Hematopoietic multipotent progenitor cell treated with erythropoietin and hydrocortisone succinate and interleukin-3 and kit ligand, for 15 days (in vitro differentiated cells): ENCODE measurements at regions not wholly inside any gene's neighbourhood (a gene's known extent, or its start where the extent isn't known, plus 50 kb on each side); places are given as distances from the start of the nearest gene placed in this dataset.

Experiments used
- DNase-seq: peaks from one replicate; pipeline ENCODE4 v3.0.0-alpha.2; 2015; ENCODE audit warnings: low spot score

GRCh38 chr11:122319691-122320620 is 203.9 kb upstream of the BLID start:
- no peak for DNase-seq

GRCh38 chr11:122319085-122319484 is 203.1 kb upstream of the BLID start:
- no peak for DNase-seq

GRCh38 chr11:122317305-122317704 is 201.3 kb upstream of the BLID start:
- no peak for DNase-seq

GRCh38 chr11:122313581-122313980 is 197.6 kb upstream of the BLID start:
- DNase-seq: no peak

GRCh38 chr11:122311216-122311755 is 195.3 kb upstream of the BLID start:
- DNase-seq: no peak

GRCh38 chr11:122310766-122311165 is 194.8 kb upstream of the BLID start:
- no peak for DNase-seq

GRCh38 chr11:122309262-122309925 is 193.4 kb upstream of the BLID start:
- no peak for DNase-seq

- DNase-seq: no peak
These were observed 192.2 kb upstream of the BLID start for GRCh38 chr11:122308226-122308625.

GRCh38 chr11:122307476-122308035 is 191.5 kb upstream of the BLID start:
- DNase-seq: no peak

- DNase-seq: no peak
These were observed 190.9 kb upstream of the BLID start for GRCh38 chr11:122306831-122307391.

GRCh38 chr11:122305426-122306320 is 189.7 kb upstream of the BLID start:
- no peak for DNase-seq

GRCh38 chr11:122304973-122305372 is 189.0 kb upstream of the BLID start:
- DNase-seq: no peak

- no peak for DNase-seq
These were observed 188.3 kb upstream of the BLID start for GRCh38 chr11:122304306-122304705.

- no peak for DNase-seq
These were observed 178.0 kb upstream of the BLID start for GRCh38 chr11:122294041-122294440.

GRCh38 chr11:122293296-122294023 is 177.4 kb upstream of the BLID start:
- DNase-seq: no peak

GRCh38 chr11:122287401-122287800 is 171.4 kb upstream of the BLID start:
- DNase-seq: no peak

GRCh38 chr11:122285070-122285988 is 169.3 kb upstream of the BLID start:
- no peak for DNase-seq

- no peak for DNase-seq
These were observed 164.9 kb upstream of the BLID start for GRCh38 chr11:122280870-122281269.

- no peak for DNase-seq
These were observed 163.2 kb upstream of the BLID start for GRCh38 chr11:122279194-122279593.

- no peak for DNase-seq
These were observed 161.5 kb upstream of the BLID start for GRCh38 chr11:122277493-122277892.
